GM12875 (cell line): ENCODE measurements at regions not wholly inside any gene's neighbourhood (a gene's known extent, or its start where the extent isn't known, plus 50 kb on each side); places are given as distances from the start of the nearest gene placed in this dataset.

Experiments used
- H3K4me3 ChIP-seq: one replicate; pipeline ENCODE4 v1.5.1; 2011; ENCODE audit warnings: low read depth, low read length, control low read depth
- TF ChIP-seq, protein P1 (sequence below): IDR thresholded peaks from 2 replicates; pipeline ENCODE4 v1.5.1; 2011; ENCODE audit warnings: low read depth, mild to moderate bottlenecking, control low read depth, inconsistent platforms, low read length, moderate library complexity, borderline replicate concordance; ENCODE audit not compliant: insufficient read depth

DNA sequence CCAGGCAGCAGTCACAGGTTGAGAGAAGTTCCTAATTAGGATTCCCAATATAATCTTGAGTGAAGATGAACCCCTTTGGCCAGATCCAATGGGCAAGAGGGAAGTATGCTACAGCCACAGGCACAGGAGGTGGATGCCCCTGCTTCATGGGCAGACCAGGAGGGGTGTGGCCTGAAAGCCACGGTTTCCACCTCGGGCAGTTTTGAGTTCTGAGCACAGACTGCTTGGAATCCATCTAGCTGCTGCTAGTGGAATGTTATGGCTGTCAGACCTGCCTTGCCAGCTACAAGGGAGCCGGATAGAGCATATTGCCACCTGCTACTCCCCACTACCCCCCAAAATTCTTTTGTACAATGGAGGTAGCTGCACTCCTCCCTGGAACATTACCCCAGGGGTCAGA lies 672.9 kb downstream of the HACE1 start:
- TF ChIP-seq, protein P1, sequence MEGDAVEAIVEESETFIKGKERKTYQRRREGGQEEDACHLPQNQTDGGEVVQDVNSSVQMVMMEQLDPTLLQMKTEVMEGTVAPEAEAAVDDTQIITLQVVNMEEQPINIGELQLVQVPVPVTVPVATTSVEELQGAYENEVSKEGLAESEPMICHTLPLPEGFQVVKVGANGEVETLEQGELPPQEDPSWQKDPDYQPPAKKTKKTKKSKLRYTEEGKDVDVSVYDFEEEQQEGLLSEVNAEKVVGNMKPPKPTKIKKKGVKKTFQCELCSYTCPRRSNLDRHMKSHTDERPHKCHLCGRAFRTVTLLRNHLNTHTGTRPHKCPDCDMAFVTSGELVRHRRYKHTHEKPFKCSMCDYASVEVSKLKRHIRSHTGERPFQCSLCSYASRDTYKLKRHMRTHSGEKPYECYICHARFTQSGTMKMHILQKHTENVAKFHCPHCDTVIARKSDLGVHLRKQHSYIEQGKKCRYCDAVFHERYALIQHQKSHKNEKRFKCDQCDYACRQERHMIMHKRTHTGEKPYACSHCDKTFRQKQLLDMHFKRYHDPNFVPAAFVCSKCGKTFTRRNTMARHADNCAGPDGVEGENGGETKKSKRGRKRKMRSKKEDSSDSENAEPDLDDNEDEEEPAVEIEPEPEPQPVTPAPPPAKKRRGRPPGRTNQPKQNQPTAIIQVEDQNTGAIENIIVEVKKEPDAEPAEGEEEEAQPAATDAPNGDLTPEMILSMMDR: no peak
- no peak overlapping the region for H3K4me3 ChIP-seq

DNA sequence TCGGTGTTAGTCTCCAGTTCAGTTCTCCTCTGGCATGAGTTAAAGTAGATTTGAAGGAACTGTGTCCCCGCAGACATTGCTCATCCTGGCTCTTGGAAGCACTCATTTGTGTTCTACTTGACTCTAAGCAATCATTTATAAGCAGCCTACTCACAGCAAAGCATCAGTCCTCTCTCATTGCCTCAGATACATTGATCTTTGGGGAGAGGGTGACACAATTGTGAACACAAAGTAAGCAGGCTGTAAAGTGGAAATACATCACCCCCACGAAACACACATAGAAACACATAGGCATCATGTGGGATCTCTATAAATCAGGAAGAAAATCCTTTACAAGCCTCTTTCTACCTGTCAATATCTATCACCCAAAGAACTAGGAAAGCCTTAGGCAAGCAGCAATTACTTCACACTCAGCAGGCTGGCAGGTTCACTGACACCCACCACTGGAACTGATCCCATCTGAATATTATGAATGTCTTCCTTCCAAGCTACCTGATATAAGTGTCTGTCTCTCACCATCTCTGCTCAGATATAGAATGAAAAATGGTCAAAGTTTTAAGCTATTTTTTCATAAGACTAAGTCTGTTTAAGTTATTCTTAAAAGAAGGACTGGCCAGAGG lies 675.8 kb downstream of the HACE1 start:
- no peak overlapping the region for H3K4me3 ChIP-seq
- TF ChIP-seq, protein P1: no peak

DNA sequence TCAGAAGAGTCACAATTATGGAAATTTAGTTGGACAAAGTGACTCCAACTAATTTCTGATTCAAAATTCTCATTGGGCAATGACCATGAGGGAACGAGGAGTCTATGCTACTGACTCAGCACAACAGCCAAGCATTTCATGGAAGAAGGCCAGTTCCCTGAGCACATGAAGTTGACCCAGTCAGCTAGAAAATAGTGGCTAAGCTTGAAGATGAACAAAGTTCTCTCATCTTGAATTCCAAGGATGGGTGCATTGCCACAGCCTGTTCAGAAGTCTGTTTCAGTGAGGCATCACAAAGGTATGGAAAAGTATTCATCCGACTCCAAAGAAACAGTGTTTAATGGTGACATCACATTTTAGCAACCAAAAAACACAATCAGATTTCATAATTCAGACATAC lies 676.9 kb downstream of the HACE1 start:
- TF ChIP-seq, protein P1: no peak
- H3K4me3 ChIP-seq: no peak overlapping the region

DNA sequence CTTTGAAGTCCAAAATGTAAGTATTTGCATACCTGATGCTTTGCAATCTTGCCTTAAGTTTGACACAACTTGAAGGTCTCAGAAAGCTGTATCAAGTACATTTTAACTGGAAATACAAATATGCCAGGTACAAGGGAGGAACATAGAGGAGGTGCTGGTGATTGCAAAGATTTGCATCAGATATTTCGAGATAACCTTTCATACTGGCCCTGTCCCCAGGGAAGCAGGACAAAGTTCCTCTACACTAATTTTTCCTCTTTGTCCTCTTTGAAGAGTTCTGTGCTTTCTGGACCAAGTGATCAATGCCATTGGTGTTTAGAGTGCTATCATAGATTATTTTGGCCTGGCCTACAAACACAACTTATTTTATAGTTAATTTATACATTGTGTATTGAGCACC lies 686.1 kb downstream of the HACE1 start:
- TF ChIP-seq, protein P1: no peak
- no peak overlapping the region for H3K4me3 ChIP-seq

DNA sequence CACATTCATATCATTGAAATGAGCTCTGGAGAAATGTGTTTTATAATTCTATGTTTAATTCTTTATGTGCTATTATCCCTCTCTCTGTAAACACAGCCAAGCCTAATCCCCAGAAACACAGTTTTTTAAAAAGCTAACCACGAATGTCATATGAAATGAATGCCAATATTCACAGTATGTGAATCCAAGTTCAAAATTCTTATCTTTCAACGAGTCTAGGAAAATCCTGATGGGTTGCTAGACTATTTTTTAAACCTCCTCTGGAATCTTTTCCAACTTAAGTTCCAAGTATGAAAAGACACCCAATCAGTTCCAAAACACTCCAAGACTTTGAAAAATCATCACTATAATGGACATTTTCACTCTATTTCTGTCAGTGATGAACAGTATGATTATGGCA lies 689.3 kb downstream of the HACE1 start:
- H3K4me3 ChIP-seq: no peak overlapping the region
- TF ChIP-seq, protein P1: no peak

DNA sequence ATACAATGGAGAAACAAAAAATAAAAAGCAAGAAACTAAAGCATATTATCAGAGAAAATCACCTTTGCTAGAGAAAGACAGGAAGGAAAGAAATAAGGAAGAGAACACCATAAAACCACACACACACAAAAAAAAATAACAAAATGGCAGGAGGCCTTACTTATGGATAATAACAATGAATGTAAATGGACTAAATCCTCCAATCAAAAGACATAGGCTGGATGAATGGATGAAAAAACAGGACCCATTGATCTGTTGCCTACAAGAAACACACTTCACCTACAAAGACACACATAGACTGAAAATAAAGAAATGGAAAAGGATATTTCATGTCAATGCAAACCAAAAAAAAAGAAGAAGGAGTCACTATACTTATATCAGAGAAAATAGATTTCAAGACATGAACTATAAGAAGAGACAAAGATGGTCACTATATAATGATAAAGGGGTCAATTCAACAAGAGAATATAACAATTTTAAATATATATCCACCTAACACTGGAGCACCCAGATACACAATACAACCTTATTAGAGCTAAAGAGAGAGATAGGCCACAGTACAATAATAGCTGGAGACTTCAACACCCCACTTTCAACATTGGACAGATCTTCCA lies 693.6 kb downstream of the HACE1 start:
- H3K4me3 ChIP-seq: no peak overlapping the region
- TF ChIP-seq, protein P1: no peak

DNA sequence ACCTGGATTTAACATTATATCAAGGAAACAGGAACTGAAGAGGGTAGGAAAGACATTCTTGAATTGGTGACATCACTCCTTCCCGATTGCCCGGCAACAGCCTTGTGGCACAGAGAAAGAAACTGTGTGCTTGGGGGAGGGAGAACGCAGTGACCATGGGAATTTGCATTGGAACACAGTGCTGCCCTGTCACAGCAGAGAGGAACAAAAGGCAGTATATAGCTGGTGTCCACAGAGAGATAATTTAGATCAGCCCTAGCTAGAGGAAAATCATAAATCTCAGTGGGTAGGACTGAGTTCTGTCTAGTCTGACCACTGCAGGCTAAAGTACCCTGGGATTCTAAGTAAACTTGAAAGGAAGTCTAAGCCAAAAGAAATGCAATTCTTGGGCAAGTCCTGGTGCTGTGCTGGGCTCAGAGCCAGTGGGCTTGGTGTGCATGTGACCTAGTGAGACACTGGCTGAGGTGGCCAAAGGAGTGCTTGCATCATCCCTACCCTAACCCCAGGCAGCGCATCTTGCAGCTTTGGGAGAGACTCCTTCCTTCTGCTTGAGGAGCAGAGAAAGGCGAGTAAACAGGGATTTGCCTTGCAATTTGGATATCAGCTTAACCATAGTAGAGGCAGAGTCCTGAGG lies 697.6 kb downstream of the HACE1 start:
- TF ChIP-seq, protein P1: no peak
- H3K4me3 ChIP-seq: no peak overlapping the region
